SU-DHL-6 (cell line): ENCODE measurements at regions not wholly inside any gene's neighbourhood (a gene's known extent, or its start where the extent isn't known, plus 50 kb on each side); places are given as distances from the start of the nearest gene placed in this dataset.
"Not testable (repeated sequence)": the region's sequence is repeated elsewhere in the genome, so short reads cannot be mapped to it uniquely, and the experiment has no call there.

Experiments used
- H2AFZ ChIP-seq: fragments of 200-600 bp; sonication (generic); 2 replicates; pipeline ENCODE4 v1.6.1; 2014; ENCODE audit warnings: low read depth, mild to moderate bottlenecking, moderate library complexity, mixed read lengths, antibody characterized with exemption, low read length; ENCODE audit not compliant: severe bottlenecking
- H3F3A ChIP-seq: fragments of 200-600 bp; shearing (Covaris generic); 2 replicates; pipeline ENCODE4 v1.6.0; 2016; ENCODE audit warnings: antibody characterized with exemption, mild to moderate bottlenecking; ENCODE audit not compliant: insufficient read depth
- H3K27ac ChIP-seq: fragments of 200-600 bp; sonication (generic); 2 replicates; pipeline ENCODE4 v1.5.1; 2016; ENCODE audit warnings: low read depth, mild to moderate bottlenecking, low read length, moderate library complexity, mixed read lengths
- H3K27me3 ChIP-seq: fragments of 200-600 bp; sonication (generic), shearing (Covaris generic); 2 replicates; pipeline ENCODE4 v1.6.0; 2014; ENCODE audit warnings: mild to moderate bottlenecking, low read length
- H3K36me3 ChIP-seq: fragments of 200-600 bp; sonication (generic); 2 replicates; pipeline ENCODE4 v1.6.1; 2014; ENCODE audit warnings: mild to moderate bottlenecking, low read length, mixed read lengths
- H3K4me2 ChIP-seq: fragments of 300-600, 200-600 bp; shearing (Covaris generic), sonication (generic); 2 replicates; pipeline ENCODE4 v1.6.0; 2014; ENCODE audit warnings: low read length, low read depth, mild to moderate bottlenecking; ENCODE audit not compliant: poor library complexity, severe bottlenecking
- H3K4me3 ChIP-seq: fragments of 200-600 bp; sonication (generic); 2 replicates; pipeline ENCODE4 v1.5.1; 2014; ENCODE audit warnings: antibody characterized with exemption, low read length, mild to moderate bottlenecking, mixed read lengths; ENCODE audit not compliant: insufficient read depth, poor library complexity, severe bottlenecking
- H3K79me2 ChIP-seq: fragments of 200-600 bp; sonication (generic); 2 replicates; pipeline ENCODE4 v1.6.1; 2014; ENCODE audit warnings: mild to moderate bottlenecking, low read length, moderate library complexity; ENCODE audit not compliant: insufficient read depth
- H3K9ac ChIP-seq: fragments of 200-600 bp; sonication (generic); 2 replicates; pipeline ENCODE4 v1.7.0; 2014; ENCODE audit warnings: mild to moderate bottlenecking, low read length
- H3K9me2 ChIP-seq: fragments of 200-600 bp; sonication (generic); replicated peaks from 2 replicates; pipeline ENCODE4 v1.6.1; 2014; ENCODE audit warnings: low read length; ENCODE audit not compliant: insufficient read depth
- H3K9me3 ChIP-seq: fragments of 200-600 bp; sonication (generic); 2 replicates; pipeline ENCODE4 v1.6.1; 2014; ENCODE audit warnings: low read length, mixed read lengths; ENCODE audit not compliant: insufficient read depth
- H4K20me1 ChIP-seq: fragments of 200-600 bp; sonication (generic); 2 replicates; pipeline ENCODE4 v1.6.1; 2014; ENCODE audit warnings: low read depth, mild to moderate bottlenecking, antibody characterized with exemption, low read length, moderate library complexity, mixed read lengths
- EZH2phosphoT487 ChIP-seq: fragments of 200-600 bp; sonication (generic), shearing (Covaris generic); conservative IDR thresholded peaks from 2 replicates; pipeline ENCODE4 v1.6.1; 2018; ENCODE audit warnings: mild to moderate bottlenecking, antibody characterized with exemption, low read length, moderate library complexity, mixed read lengths
- TF ChIP-seq, protein P1 (sequence below): fragments of 200-600 bp; sonication (generic); IDR thresholded peaks from one replicate; pipeline ENCODE4 v1.5.1; 2017; ENCODE audit warnings: antibody characterized with exemption, mild to moderate bottlenecking, low read length, moderate library complexity; ENCODE audit not compliant: insufficient read depth, poor library complexity, severe bottlenecking

DNA sequence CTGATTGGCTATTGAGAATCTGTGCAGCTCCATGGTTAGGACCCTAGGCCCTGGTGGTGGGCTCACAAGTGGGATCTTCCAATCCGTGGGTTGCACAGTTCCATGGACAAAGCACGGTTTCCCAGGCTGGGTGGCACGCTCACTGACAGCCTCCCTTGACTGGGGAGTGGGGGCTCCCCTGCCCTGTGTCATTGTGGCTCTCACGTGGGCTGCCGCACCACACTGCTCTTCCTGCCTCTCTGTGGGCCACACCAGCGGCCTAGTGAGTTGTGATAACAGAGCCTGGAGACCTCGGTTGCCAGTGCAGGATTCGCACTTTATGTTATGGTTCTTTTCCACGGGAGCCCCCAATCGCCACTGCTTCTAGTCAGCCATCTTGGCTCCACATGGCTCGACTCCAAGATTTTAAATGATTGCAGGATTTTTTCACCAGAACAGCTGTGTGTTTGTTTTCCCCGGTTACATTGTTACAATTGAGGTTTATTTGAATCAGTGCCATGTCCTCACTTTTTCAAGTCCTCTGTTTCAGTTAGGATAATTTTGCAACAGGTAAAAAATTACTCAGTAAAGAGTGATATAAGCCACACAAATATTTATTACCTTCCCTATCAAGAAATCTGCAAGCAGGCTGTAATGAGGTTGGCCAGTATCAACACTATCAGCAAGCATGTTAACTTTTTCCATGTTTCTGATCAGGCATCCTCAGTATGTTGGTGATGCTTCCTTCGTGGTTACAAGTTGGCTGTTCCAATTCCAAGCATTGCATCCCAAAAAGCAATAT, 253.8 kb downstream of the ZNF608 start:
- H2AFZ ChIP-seq = no peak overlapping the region
- no peaks in the 10 kb centered on the region for H3K36me3 ChIP-seq
- no peaks in the 10 kb centered on the region for H3K27me3 ChIP-seq
- H3K9me3 ChIP-seq = no peaks in the 10 kb centered on the region
- no peak overlapping the region for H3K4me2 ChIP-seq
- H3K9ac ChIP-seq = no peak overlapping the region
- H3K4me3 ChIP-seq = no peak overlapping the region
- no peaks in the 10 kb centered on the region for H3K9me2 ChIP-seq
- no peaks in the 10 kb centered on the region for H4K20me1 ChIP-seq
- H3K79me2 ChIP-seq = no peaks in the 10 kb centered on the region
- H3K27ac ChIP-seq = no peak overlapping the region
- TF ChIP-seq, protein P1, sequence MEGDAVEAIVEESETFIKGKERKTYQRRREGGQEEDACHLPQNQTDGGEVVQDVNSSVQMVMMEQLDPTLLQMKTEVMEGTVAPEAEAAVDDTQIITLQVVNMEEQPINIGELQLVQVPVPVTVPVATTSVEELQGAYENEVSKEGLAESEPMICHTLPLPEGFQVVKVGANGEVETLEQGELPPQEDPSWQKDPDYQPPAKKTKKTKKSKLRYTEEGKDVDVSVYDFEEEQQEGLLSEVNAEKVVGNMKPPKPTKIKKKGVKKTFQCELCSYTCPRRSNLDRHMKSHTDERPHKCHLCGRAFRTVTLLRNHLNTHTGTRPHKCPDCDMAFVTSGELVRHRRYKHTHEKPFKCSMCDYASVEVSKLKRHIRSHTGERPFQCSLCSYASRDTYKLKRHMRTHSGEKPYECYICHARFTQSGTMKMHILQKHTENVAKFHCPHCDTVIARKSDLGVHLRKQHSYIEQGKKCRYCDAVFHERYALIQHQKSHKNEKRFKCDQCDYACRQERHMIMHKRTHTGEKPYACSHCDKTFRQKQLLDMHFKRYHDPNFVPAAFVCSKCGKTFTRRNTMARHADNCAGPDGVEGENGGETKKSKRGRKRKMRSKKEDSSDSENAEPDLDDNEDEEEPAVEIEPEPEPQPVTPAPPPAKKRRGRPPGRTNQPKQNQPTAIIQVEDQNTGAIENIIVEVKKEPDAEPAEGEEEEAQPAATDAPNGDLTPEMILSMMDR = no peak
- TF ChIP-seq EZH2phosphoT487 = no peak
- H3F3A ChIP-seq = no peaks in the 10 kb centered on the region

DNA sequence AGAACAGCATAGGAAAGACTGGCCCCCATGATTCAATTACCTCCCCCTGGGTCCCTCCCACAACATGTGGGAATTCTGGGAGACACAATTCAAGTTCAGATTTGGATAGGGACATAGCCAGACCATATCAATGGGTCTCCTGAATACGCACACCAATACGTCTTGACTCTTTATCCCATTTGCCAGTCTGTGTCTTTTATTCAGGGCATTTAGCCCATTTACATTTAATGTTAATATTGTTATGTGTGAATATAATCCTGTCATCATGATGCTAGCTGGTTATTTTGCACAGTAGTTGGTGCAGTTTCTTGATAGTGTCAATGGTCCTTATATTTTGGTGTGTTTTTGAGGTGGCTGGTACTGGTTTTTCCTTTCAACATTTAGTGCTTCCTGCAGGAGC, 256.1 kb downstream of the ZNF608 start:
- H3K27ac ChIP-seq, H3K9ac ChIP-seq, H3K4me3 ChIP-seq, H3K79me2 ChIP-seq, H4K20me1 ChIP-seq, H3F3A ChIP-seq, H3K36me3 ChIP-seq, H3K27me3 ChIP-seq, H3K4me2 ChIP-seq, H2AFZ ChIP-seq, H3K9me2 ChIP-seq, H3K9me3 ChIP-seq: not testable (repeated sequence)

DNA sequence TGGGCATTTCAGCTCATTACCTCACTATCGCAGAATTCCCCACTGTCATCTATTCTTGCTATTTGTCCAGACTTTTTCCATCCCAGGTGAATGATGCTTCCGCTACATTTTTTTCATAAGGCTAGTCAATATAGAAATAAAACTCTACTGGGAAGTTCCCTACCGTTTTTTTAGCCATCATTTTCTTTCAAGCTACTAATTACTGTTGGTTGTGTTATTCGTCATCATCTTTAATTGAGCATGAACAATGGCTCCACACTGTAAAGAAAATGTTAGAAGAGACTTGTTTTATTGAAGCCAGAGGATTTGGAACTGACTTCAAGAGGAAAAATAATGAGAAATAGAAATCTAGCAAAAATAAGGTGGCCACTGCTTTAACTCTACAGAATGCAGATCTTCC, 265.0 kb downstream of the ZNF608 start:
- TF ChIP-seq, protein P1 = no peak
- TF ChIP-seq EZH2phosphoT487 = no peak
- no peak overlapping the region for H2AFZ ChIP-seq

DNA sequence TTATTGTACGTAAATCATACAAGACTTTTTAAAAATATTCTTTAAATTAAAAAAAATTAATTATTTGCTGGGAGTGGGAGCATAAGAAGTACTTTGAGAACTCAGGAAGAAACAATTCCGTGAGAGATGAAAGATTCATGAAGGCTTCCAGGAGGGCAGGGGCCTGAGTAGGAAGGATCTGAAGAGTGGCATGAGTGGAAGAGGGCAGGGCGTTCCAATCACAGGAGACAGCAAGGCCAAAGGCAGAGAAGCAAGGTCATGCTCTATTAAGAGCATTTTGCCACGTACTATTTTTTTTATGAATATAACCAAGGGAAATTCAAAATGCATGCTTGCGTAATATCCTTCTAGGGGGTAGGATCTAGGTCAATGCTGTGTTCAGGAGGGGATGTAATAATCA, 265.5 kb downstream of the ZNF608 start:
- no peaks in the 10 kb centered on the region for H3K79me2 ChIP-seq
- no peak overlapping the region for H3K4me2 ChIP-seq
- H2AFZ ChIP-seq = no peak overlapping the region
- H3K36me3 ChIP-seq = no peaks in the 10 kb centered on the region
- TF ChIP-seq, protein P1 = no peak
- TF ChIP-seq EZH2phosphoT487 = no peak
- no peaks in the 10 kb centered on the region for H3F3A ChIP-seq
- H4K20me1 ChIP-seq = no peaks in the 10 kb centered on the region
- no peak overlapping the region for H3K27ac ChIP-seq
- no peak overlapping the region for H3K4me3 ChIP-seq
- no peaks in the 10 kb centered on the region for H3K9me3 ChIP-seq
- H3K27me3 ChIP-seq = no peaks in the 10 kb centered on the region
- no peak overlapping the region for H3K9ac ChIP-seq
- H3K9me2 ChIP-seq = no peaks in the 10 kb centered on the region

More for the DNA sequence above, 265.0 kb downstream of the ZNF608 start:
- Histone ChIP-seq H3F3A (no peaks in the 10 kb centered on the region), H3K27ac (no peak overlapping the region), H3K4me2 (no peak overlapping the region), H3K9ac (no peak overlapping the region), H3K79me2 (no peaks in the 10 kb centered on the region), H3K27me3 (no peaks in the 10 kb centered on the region), H3K36me3 (no peaks in the 10 kb centered on the region), H3K9me2 (no peaks in the 10 kb centered on the region), H3K9me3 (no peaks in the 10 kb centered on the region), H3K4me3 (no peak overlapping the region), H4K20me1 (no peaks in the 10 kb centered on the region)
